Endothelial cell of umbilical vein (primary cell): ENCODE measurements at regions not wholly inside any gene's neighbourhood (a gene's known extent, or its start where the extent isn't known, plus 50 kb on each side); places are given as distances from the start of the nearest gene placed in this dataset.

Experiments used
- CTCF ChIP-seq, 2 donors: IDR thresholded peaks; 1 replicate in 1 of 2; 2 replicates in 1 of 2; pipeline ENCODE4 v1.5.1; 2011; ENCODE audit warnings: low read length in 2 of 2, mild to moderate bottlenecking in 2 of 2, moderate library complexity in 2 of 2, control low read depth in 1 of 2, inconsistent platforms in 1 of 2, low read depth in 1 of 2; ENCODE audit not compliant: insufficient read depth in 1 of 2; ENCODE audit errors: extremely low read depth in 1 of 2
- EZH2 ChIP-seq: IDR thresholded peaks from 2 replicates; pipeline ENCODE4 v1.6.1; 2012; ENCODE audit warnings: borderline replicate concordance, low read depth, mild to moderate bottlenecking, moderate library complexity, low read length, inconsistent platforms; ENCODE audit not compliant: severe bottlenecking
- FOS ChIP-seq: IDR thresholded peaks from 2 replicates; pipeline ENCODE4 v1.6.1; 2011; ENCODE audit warnings: mild to moderate bottlenecking, low read length, moderate library complexity, borderline replicate concordance; ENCODE audit not compliant: insufficient read depth
- GATA2 ChIP-seq: IDR thresholded peaks from 2 replicates; pipeline ENCODE4 v1.7.0; 2011; ENCODE audit warnings: low read depth, mild to moderate bottlenecking, moderate library complexity, mixed read lengths, low read length; ENCODE audit not compliant: insufficient read length, insufficient read depth
- JUN ChIP-seq: IDR thresholded peaks from 2 replicates; pipeline ENCODE4 v1.6.1; 2011; ENCODE audit warnings: borderline replicate concordance, low read depth; ENCODE audit not compliant: insufficient read length, insufficient read depth
- MAX ChIP-seq: IDR thresholded peaks from 2 replicates; pipeline ENCODE4 v1.6.1; 2011; ENCODE audit not compliant: insufficient read depth, insufficient read length
- MYC ChIP-seq: IDR thresholded peaks from one replicate; pipeline ENCODE4 v1.6.1; 2011; ENCODE audit warnings: mild to moderate bottlenecking, low read depth, low read length
- POLR2A ChIP-seq: IDR thresholded peaks from 2 replicates; pipeline ENCODE4 v1.6.1; 2012; ENCODE audit warnings: low read depth, mild to moderate bottlenecking, control low read depth, low read length
- POLR2AphosphoS5 ChIP-seq: IDR thresholded peaks from 2 replicates; pipeline ENCODE4 v1.6.1; 2012; ENCODE audit warnings: low read depth, mild to moderate bottlenecking, control low read depth, low read length, moderate library complexity; ENCODE audit not compliant: insufficient read depth

DNA sequence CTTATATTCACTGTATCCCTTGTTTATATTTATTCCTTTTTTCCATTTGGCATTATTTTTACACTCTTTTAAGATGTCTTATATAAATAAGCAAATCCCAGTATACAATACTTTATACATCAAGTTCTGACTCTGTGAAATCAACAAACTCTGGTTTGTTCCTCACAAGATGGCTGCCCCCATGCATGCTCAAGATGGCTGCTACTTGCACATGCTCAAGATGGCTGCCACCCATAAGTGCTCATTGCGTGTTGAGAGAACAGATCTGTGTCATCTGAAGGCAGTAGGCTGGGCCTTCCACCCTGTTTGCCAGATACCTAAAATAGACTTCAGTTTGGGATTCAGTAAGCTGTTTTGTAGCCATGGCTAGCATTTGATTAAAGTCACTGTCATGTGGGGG, 666.2 kb downstream of the TYW1 start:
- TF ChIP-seq EZH2, result no peak
- TF ChIP-seq CTCF (IDR thresholded peaks at IDR 0.05; ENCODE audit: extremely low read depth in 1 of 2, insufficient read depth in 1 of 2, low read depth in 1 of 2, low read length in 2 of 2), result no peak
- no peak for TF ChIP-seq MAX
- TF ChIP-seq POLR2A, result no peak
- no peak for TF ChIP-seq MYC
- no peak for TF ChIP-seq POLR2AphosphoS5
- no peak for TF ChIP-seq JUN
- TF ChIP-seq FOS, result no peak
- no peak for TF ChIP-seq GATA2
